Fibroblast of lung (primary cell): ENCODE measurements at regions not wholly inside any gene's neighbourhood (a gene's known extent, or its start where the extent isn't known, plus 50 kb on each side); places are given as distances from the start of the nearest gene placed in this dataset.

Experiments
- DNase-seq, 2 donors: peaks; one replicate each; pipeline versions ENCODE4 v3.0.0 to v3.0.0-alpha.2; 2010; ENCODE audit warnings: low read depth in 2 of 2
- H2AFZ ChIP-seq: 2 replicates; pipeline ENCODE4 v1.5.1; 2012; ENCODE audit warnings: low read length, control low read depth, inconsistent platforms
- H3K27ac ChIP-seq: 2 replicates; pipeline ENCODE4 v1.5.1; 2011; ENCODE audit warnings: low read length, control low read depth; ENCODE audit not compliant: insufficient read depth
- H3K27me3 ChIP-seq: 2 replicates; pipeline ENCODE4 v1.5.1; 2011; ENCODE audit warnings: mild to moderate bottlenecking, low read length; ENCODE audit not compliant: control insufficient read depth, insufficient read depth
- H3K36me3 ChIP-seq: 2 replicates; pipeline ENCODE4 v1.5.1; 2011; ENCODE audit warnings: low read length; ENCODE audit not compliant: control insufficient read depth, insufficient read depth
- H3K4me1 ChIP-seq: 2 replicates; pipeline ENCODE4 v1.5.1; 2011; ENCODE audit warnings: low read length; ENCODE audit not compliant: control insufficient read depth, insufficient read depth; ENCODE audit errors: extremely low read depth
- H3K4me2 ChIP-seq: 2 replicates; pipeline ENCODE4 v1.5.1; 2011; ENCODE audit warnings: low read length, control low read depth; ENCODE audit not compliant: insufficient read depth; ENCODE audit errors: extremely low read depth
- H3K4me3 ChIP-seq, 4 experiments: fragments of 200-600 bp in 1 of 4; sonication (generic) in 1 of 4; replicated peaks in 1 of 4; 2 replicates each; pipeline ENCODE4 v1.5.1; 2011 to 2016; ENCODE audit warnings: low read length in 4 of 4, low read depth in 3 of 4, mild to moderate bottlenecking in 3 of 4, control low read depth in 2 of 4, inconsistent platforms in 1 of 4, mixed read lengths in 1 of 4; ENCODE audit not compliant: insufficient read depth in 1 of 4; ENCODE audit errors: control extremely low read depth in 1 of 4
- H3K79me2 ChIP-seq: 2 replicates; pipeline ENCODE4 v1.5.1; 2012; ENCODE audit warnings: mild to moderate bottlenecking, low read length, inconsistent platforms; ENCODE audit not compliant: control insufficient read depth, insufficient read depth
- H3K9ac ChIP-seq: 2 replicates; pipeline ENCODE4 v1.5.1; 2011; ENCODE audit warnings: mild to moderate bottlenecking, low read length, control low read depth; ENCODE audit not compliant: insufficient read depth
- H3K9me3 ChIP-seq: 2 replicates; pipeline ENCODE4 v1.5.1; 2012; ENCODE audit warnings: low read depth, low read length; ENCODE audit not compliant: control insufficient read depth, insufficient read depth
- H4K20me1 ChIP-seq: 2 replicates; pipeline ENCODE4 v1.5.1; 2011; ENCODE audit warnings: low read length; ENCODE audit not compliant: control insufficient read depth, insufficient read depth; ENCODE audit errors: extremely low read depth
- CTCF ChIP-seq, 2 donors: IDR thresholded peaks in 1 of 2; conservative IDR thresholded peaks in 1 of 2; 1 replicate in 1 of 2; 2 replicates in 1 of 2; pipeline ENCODE4 v1.5.1; 2011 to 2012; ENCODE audit warnings: low read length in 2 of 2, control low read depth in 1 of 2, inconsistent platforms in 1 of 2, low read depth in 1 of 2, mild to moderate bottlenecking in 1 of 2
- EZH2 ChIP-seq: IDR thresholded peaks from 2 replicates; pipeline ENCODE4 v1.5.1; 2012; ENCODE audit warnings: low read length, control low read depth, mild to moderate bottlenecking; ENCODE audit errors: missing control alignments

- Histone ChIP-seq H3K4me2 (no peak overlapping the region), H4K20me1 (no peaks in the 10 kb centered on the region), H3K27ac (no peak overlapping the region), H3K9ac (no peak overlapping the region), H3K36me3 (no peaks in the 10 kb centered on the region), H3K4me3 (no peak overlapping the region), H3K79me2 (no peaks in the 10 kb centered on the region), H3K4me1 (no peaks in the 10 kb centered on the region), H2AFZ (no peak overlapping the region), H3K9me3 (no peaks in the 10 kb centered on the region), H3K27me3 (no peaks in the 10 kb centered on the region)
- TF ChIP-seq EZH2: no peak
- no peak for TF ChIP-seq CTCF (conservative IDR thresholded peaks at IDR 0.05 in 1 of 2, IDR thresholded peaks at IDR 0.05 in 1 of 2; ENCODE audit: low read depth in 1 of 2, low read length in 2 of 2)
- DNase-seq: peak in 1 of 2 donors; percentile 56
Measured at GRCh38 chr3:182364323-182364722, 429.0 kb upstream of the ATP11B start.

GRCh38 chr3:182364723-182365650 lies 428.3 kb upstream of the ATP11B start:
- H2AFZ ChIP-seq: no peak overlapping the region
- no peaks in the 10 kb centered on the region for H3K9me3 ChIP-seq
- no peak overlapping the region for H3K4me2 ChIP-seq
- H3K27ac ChIP-seq: no peak overlapping the region
- no peak overlapping the region for H3K9ac ChIP-seq
- no peak overlapping the region for H3K4me3 ChIP-seq
- DNase-seq: peak in 1 of 2 donors; percentile 96
- no peaks in the 10 kb centered on the region for H3K27me3 ChIP-seq
- no peaks in the 10 kb centered on the region for H4K20me1 ChIP-seq
- TF ChIP-seq CTCF (conservative IDR thresholded peaks at IDR 0.05 in 1 of 2, IDR thresholded peaks at IDR 0.05 in 1 of 2; ENCODE audit: low read depth in 1 of 2, low read length in 2 of 2): no peak
- no peaks in the 10 kb centered on the region for H3K79me2 ChIP-seq
- H3K4me1 ChIP-seq: no peaks in the 10 kb centered on the region
- H3K36me3 ChIP-seq: no peaks in the 10 kb centered on the region

GRCh38 chr3:182366746-182367145 lies 426.6 kb upstream of the ATP11B start:
- no peaks in the 10 kb centered on the region for H3K36me3 ChIP-seq
- H3K9me3 ChIP-seq: no peaks in the 10 kb centered on the region
- no peaks in the 10 kb centered on the region for H4K20me1 ChIP-seq
- H3K27me3 ChIP-seq: no peaks in the 10 kb centered on the region
- no peaks in the 10 kb centered on the region for H3K79me2 ChIP-seq
- no peaks in the 10 kb centered on the region for H3K4me1 ChIP-seq
- H2AFZ ChIP-seq: no peak overlapping the region
- DNase-seq: no peak
- no peak overlapping the region for H3K4me3 ChIP-seq
- TF ChIP-seq CTCF (conservative IDR thresholded peaks at IDR 0.05 in 1 of 2, IDR thresholded peaks at IDR 0.05 in 1 of 2; ENCODE audit: low read depth in 1 of 2, low read length in 2 of 2) (no peak), EZH2 (no peak)
- no peak overlapping the region for H3K27ac ChIP-seq
- H3K9ac ChIP-seq: no peak overlapping the region
- H3K4me2 ChIP-seq: no peak overlapping the region
